Thyroid gland (tissue), 4 donors: ENCODE measurements at regions not wholly inside any gene's neighbourhood (a gene's known extent, or its start where the extent isn't known, plus 50 kb on each side); places are given as distances from the start of the nearest gene placed in this dataset.

Experiments used
- POLR2A ChIP-seq, 2 donors: fragments of 450-650 bp; IDR thresholded peaks; one replicate each; pipeline ENCODE4 v1.6.1; 2017; ENCODE audit warnings: antibody characterized with exemption in 2 of 2, mild to moderate bottlenecking in 2 of 2, moderate library complexity in 1 of 2
- TF ChIP-seq, protein P1 (sequence below), 6 experiments: fragments of 200-600 bp in 3 of 6; fragments of 450-650 bp in 3 of 6; sonication (generic) in 3 of 6; IDR thresholded peaks; one replicate each; pipeline ENCODE4 v1.5.1; 2016 to 2019; ENCODE audit warnings: antibody characterized with exemption in 6 of 6, mild to moderate bottlenecking in 2 of 6, inconsistent platforms in 1 of 6, moderate library complexity in 1 of 6

DNA sequence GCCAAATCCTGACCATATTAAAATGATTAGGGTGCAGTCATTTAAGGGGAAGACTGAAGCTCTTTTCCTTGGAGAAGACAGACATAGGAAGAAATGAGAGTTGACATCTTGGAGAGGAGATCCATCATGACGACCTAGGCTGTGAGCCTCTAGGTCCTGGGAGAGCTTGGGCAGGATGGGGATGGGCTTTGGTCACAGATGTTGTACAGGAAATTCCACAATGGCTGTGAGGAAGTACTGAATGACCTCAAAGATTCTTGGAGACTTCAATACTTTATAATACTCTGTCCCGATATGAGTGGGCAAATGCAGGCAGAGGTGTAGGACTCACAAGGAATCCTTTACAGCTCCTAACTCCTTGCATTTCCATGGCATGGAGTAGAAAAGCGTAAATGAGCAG lies 204.9 kb upstream of the FRMD6 start:
- TF ChIP-seq, protein P1, sequence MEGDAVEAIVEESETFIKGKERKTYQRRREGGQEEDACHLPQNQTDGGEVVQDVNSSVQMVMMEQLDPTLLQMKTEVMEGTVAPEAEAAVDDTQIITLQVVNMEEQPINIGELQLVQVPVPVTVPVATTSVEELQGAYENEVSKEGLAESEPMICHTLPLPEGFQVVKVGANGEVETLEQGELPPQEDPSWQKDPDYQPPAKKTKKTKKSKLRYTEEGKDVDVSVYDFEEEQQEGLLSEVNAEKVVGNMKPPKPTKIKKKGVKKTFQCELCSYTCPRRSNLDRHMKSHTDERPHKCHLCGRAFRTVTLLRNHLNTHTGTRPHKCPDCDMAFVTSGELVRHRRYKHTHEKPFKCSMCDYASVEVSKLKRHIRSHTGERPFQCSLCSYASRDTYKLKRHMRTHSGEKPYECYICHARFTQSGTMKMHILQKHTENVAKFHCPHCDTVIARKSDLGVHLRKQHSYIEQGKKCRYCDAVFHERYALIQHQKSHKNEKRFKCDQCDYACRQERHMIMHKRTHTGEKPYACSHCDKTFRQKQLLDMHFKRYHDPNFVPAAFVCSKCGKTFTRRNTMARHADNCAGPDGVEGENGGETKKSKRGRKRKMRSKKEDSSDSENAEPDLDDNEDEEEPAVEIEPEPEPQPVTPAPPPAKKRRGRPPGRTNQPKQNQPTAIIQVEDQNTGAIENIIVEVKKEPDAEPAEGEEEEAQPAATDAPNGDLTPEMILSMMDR (IDR thresholded peaks at IDR 0.05): no peak
- TF ChIP-seq POLR2A (IDR thresholded peaks at IDR 0.05): no peak
